Ishikawa (cell line): ENCODE measurements at regions not wholly inside any gene's neighbourhood (a gene's known extent, or its start where the extent isn't known, plus 50 kb on each side); places are given as distances from the start of the nearest gene placed in this dataset.

Source experiments
- CEBPB ChIP-seq: IDR thresholded peaks from 2 replicates; pipeline ENCODE4 v1.6.1; 2012
- CREB1 ChIP-seq: IDR thresholded peaks from 2 replicates; pipeline ENCODE4 v1.6.1; 2012; ENCODE audit warnings: low read depth
- EGR1 ChIP-seq: IDR thresholded peaks from 2 replicates; pipeline ENCODE4 v1.6.1; 2012
- EP300 ChIP-seq: IDR thresholded peaks from 2 replicates; pipeline ENCODE4 v1.6.1; 2012; ENCODE audit warnings: borderline replicate concordance
- FOXM1 ChIP-seq: IDR thresholded peaks from 2 replicates; pipeline ENCODE4 v1.6.1; 2012; ENCODE audit warnings: low read depth, borderline replicate concordance
- NFIC ChIP-seq: IDR thresholded peaks from 2 replicates; pipeline ENCODE4 v1.6.1; 2012
- RAD21 ChIP-seq: IDR thresholded peaks from 2 replicates; pipeline ENCODE4 v1.6.1; 2012; ENCODE audit warnings: low read depth
- TAF1 ChIP-seq: IDR thresholded peaks from 2 replicates; pipeline ENCODE4 v1.6.1; 2012; ENCODE audit warnings: low read depth, mild to moderate bottlenecking
- TCF12 ChIP-seq: IDR thresholded peaks from 2 replicates; pipeline ENCODE4 v1.6.1; 2012; ENCODE audit warnings: low read depth
- TEAD4 ChIP-seq: IDR thresholded peaks from 2 replicates; pipeline ENCODE4 v1.6.1; 2012
- USF1 ChIP-seq: IDR thresholded peaks from 2 replicates; pipeline ENCODE4 v1.6.1; 2012
- YY1 ChIP-seq: IDR thresholded peaks from 2 replicates; pipeline ENCODE4 v1.6.1; 2012; ENCODE audit warnings: low read depth
- ZBTB7A ChIP-seq: IDR thresholded peaks from 2 replicates; pipeline ENCODE4 v1.6.1; 2012; ENCODE audit warnings: low read depth
- TF ChIP-seq, protein P1 (sequence below): IDR thresholded peaks from 2 replicates; pipeline ENCODE4 v1.6.1; 2012; ENCODE audit warnings: low read depth, mild to moderate bottlenecking
- TF ChIP-seq, protein P2 (sequence below): IDR thresholded peaks from 2 replicates; pipeline ENCODE4 v1.6.1; 2012

- TF ChIP-seq, protein P1, sequence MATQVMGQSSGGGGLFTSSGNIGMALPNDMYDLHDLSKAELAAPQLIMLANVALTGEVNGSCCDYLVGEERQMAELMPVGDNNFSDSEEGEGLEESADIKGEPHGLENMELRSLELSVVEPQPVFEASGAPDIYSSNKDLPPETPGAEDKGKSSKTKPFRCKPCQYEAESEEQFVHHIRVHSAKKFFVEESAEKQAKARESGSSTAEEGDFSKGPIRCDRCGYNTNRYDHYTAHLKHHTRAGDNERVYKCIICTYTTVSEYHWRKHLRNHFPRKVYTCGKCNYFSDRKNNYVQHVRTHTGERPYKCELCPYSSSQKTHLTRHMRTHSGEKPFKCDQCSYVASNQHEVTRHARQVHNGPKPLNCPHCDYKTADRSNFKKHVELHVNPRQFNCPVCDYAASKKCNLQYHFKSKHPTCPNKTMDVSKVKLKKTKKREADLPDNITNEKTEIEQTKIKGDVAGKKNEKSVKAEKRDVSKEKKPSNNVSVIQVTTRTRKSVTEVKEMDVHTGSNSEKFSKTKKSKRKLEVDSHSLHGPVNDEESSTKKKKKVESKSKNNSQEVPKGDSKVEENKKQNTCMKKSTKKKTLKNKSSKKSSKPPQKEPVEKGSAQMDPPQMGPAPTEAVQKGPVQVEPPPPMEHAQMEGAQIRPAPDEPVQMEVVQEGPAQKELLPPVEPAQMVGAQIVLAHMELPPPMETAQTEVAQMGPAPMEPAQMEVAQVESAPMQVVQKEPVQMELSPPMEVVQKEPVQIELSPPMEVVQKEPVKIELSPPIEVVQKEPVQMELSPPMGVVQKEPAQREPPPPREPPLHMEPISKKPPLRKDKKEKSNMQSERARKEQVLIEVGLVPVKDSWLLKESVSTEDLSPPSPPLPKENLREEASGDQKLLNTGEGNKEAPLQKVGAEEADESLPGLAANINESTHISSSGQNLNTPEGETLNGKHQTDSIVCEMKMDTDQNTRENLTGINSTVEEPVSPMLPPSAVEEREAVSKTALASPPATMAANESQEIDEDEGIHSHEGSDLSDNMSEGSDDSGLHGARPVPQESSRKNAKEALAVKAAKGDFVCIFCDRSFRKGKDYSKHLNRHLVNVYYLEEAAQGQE, result no peak
- no peak for TF ChIP-seq USF1
- TF ChIP-seq ZBTB7A, result no peak
- TF ChIP-seq NFIC, result no peak
Observed at GRCh38 chr2:122218596-122218995, 463.1 kb downstream of the TSN start.

DNA sequence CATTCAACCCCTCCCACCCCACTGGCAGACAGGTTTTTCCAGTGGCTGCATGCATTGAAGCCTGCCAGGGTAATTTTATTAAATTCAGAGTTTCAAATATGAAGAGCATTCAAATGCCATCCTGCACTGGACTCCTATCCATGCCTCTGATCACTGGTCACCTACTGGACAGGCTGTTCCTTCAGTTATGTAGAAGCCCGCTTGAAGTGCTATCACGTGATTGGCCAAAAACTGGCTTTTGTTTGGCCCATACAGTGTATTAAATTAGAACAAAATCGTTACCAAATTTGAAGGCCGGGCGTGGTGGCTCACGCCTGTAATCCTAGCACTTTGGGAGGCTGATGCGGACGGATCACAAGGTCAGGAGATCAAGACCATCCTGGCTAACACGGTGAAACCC is 464.1 kb downstream of the TSN start:
- TF ChIP-seq TAF1 (no peak), RAD21 (no peak), TCF12 (no peak), CEBPB (no peak), YY1 (no peak)

DNA sequence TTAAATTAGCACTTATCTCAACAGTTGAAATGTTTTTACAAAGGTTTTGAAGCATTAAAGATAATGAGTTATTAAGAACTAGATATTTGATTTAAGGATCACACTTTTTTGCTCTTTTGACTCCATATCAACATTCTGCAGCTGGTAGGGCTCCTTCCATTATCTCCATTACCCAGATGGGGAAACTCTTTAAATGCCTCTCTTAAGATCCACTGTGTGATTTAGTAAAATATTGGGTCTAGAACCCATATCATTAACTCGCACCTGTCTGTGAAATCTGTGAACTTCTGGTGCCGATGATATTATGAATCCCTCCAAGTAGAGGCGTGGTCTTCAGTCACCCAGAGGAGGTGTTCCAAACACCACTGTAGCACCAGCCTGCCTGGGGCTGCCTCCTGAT is 466.2 kb downstream of the TSN start:
- TF ChIP-seq EP300, result no peak
- no peak for TF ChIP-seq TEAD4
- no peak for TF ChIP-seq CEBPB
- TF ChIP-seq EGR1, result no peak
- TF ChIP-seq, protein P1, result no peak
- no peak for TF ChIP-seq YY1
- TF ChIP-seq, protein P2, sequence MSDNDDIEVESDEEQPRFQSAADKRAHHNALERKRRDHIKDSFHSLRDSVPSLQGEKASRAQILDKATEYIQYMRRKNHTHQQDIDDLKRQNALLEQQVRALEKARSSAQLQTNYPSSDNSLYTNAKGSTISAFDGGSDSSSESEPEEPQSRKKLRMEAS, result no peak
- no peak for TF ChIP-seq NFIC
- TF ChIP-seq ZBTB7A, result no peak
- no peak for TF ChIP-seq CREB1
- no peak for TF ChIP-seq USF1
- TF ChIP-seq RAD21, result no peak
- no peak for TF ChIP-seq FOXM1
- TF ChIP-seq TAF1, result no peak
- no peak for TF ChIP-seq TCF12

DNA sequence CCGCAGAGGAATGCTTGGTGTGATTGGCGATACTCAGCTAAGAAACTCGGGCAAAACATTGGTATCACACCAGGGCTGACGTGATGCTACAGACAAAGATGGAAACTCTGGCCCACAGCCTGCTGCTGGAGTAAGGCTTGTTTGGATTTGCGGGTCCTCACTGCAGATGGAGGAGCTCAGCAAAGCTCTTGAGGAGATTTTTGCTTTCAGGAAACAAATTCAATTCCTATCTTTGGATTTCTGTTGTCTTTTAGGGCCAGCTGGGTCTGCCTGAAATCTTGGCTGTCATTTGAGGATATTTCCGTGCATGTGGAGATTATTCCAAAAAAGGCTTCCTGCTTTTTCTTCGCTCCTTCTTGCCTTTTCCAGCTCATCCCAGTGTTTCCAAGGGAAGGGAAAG is 475.8 kb downstream of the TSN start:
- no peak for TF ChIP-seq NFIC
- TF ChIP-seq TCF12, result no peak
- TF ChIP-seq, protein P1, result no peak
- TF ChIP-seq ZBTB7A, result no peak
- no peak for TF ChIP-seq USF1
- no peak for TF ChIP-seq YY1
- TF ChIP-seq TAF1, result no peak
- no peak for TF ChIP-seq EP300
- TF ChIP-seq FOXM1, result no peak
- no peak for TF ChIP-seq CREB1
- TF ChIP-seq, protein P2, result no peak

- TF ChIP-seq YY1 (no peak), TCF12 (no peak), RAD21 (no peak), CEBPB (no peak), NFIC (no peak), ZBTB7A (no peak), CREB1 (no peak), EGR1 (no peak), USF1 (no peak), FOXM1 (no peak), TAF1 (no peak), TEAD4 (no peak), EP300 (no peak)
- TF ChIP-seq, protein P2, result no peak
- TF ChIP-seq, protein P1, result no peak
Observed at GRCh38 chr2:122233372-122233771, 477.9 kb downstream of the TSN start.
